ENCODE measurements at regions not wholly inside any gene's neighbourhood (a gene's known extent, or its start where the extent isn't known, plus 50 kb on each side); places are given as distances from the start of the nearest gene placed in this dataset.

DNA sequence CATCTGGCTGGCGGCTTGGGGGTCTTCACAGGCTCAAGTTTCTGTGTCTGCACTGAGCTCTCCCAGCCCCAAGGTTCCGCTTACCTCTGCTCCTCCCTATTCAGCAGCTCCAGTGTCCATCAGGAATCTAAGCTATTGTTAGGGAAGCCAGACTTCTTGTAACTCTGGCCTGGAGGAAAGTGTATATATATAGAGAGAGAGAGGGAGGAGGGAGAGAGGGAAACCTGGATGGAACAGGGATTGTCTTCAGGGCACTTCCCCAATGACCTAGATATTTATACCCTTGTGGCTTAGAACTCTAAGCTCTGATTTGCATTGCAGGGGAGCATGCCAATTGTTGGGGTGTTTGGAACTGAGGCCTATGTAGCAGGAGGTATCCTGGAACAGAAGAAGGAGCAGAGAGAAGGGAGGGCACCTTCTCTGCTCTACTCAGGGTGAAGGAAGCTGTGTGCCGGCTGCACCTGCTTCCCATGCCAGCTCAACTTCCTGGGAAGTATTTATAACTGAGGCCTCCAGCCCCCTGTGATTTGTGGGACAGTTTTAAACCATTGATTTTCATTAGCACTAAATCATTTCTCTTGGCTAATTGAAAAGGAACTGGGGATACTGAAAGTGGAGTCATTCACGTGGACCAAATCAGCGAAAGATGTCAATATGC lies 70.9 kb downstream of the NAV1 start:
- H3K79me2 ChIP-seq (ENCODE audit: control insufficient read depth, insufficient read depth, low read length): no peaks in the 10 kb centered on the region
- H3K9ac ChIP-seq (ENCODE audit: control insufficient read depth, insufficient read depth, low read length): no peak overlapping the region
- no peak overlapping the region for H3K27ac ChIP-seq (ENCODE audit: control insufficient read depth, insufficient read depth)
- ATAC-seq (no peak), DNase-seq (ENCODE audit: low read depth, low spot score) (no peak), FAIRE-seq (no peak)
- no peak overlapping the region for H3K4me3 ChIP-seq
- TF ChIP-seq LARP7 (IDR thresholded peaks at IDR 0.05) (no peak), ESRRA (IDR thresholded peaks at IDR 0.05; ENCODE audit: low read length) (no peak), RUNX3 (IDR thresholded peaks at IDR 0.05; ENCODE audit: low read length) (no peak), ZNF24 (IDR thresholded peaks at IDR 0.05) (no peak), SMARCA5 (IDR thresholded peaks at IDR 0.05) (no peak), ETV6 (conservative IDR thresholded peaks at IDR 0.05 in 1 of 2, IDR thresholded peaks at IDR 0.05 in 1 of 2; ENCODE audit: borderline replicate concordance in 1 of 2, low read depth in 1 of 2) (no peak), NRF1 (conservative IDR thresholded peaks at IDR 0.05; ENCODE audit: low read depth, low read length) (no peak), ZNF622 (IDR thresholded peaks at IDR 0.05) (no peak), SP1 (IDR thresholded peaks at IDR 0.05; ENCODE audit: low read depth, low read length) (no peak), IKZF1 (conservative IDR thresholded peaks at IDR 0.05) (no peak)
- TF ChIP-seq, protein P1, sequence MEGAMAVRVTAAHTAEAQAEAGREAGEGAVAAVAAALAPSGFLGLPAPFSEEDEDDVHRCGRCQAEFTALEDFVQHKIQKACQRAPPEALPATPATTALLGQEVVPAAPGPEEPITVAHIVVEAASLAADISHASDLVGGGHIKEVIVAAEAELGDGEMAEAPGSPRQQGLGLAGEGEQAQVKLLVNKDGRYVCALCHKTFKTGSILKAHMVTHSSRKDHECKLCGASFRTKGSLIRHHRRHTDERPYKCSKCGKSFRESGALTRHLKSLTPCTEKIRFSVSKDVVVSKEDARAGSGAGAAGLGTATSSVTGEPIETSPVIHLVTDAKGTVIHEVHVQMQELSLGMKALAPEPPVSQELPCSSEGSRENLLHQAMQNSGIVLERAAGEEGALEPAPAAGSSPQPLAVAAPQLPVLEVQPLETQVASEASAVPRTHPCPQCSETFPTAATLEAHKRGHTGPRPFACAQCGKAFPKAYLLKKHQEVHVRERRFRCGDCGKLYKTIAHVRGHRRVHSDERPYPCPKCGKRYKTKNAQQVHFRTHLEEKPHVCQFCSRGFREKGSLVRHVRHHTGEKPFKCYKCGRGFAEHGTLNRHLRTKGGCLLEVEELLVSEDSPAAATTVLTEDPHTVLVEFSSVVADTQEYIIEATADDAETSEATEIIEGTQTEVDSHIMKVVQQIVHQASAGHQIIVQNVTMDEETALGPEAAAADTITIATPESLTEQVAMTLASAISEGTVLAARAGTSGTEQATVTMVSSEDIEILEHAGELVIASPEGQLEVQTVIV (IDR thresholded peaks at IDR 0.05; ENCODE audit: borderline replicate concordance, partially characterized antibody): no peak
- TF ChIP-seq, protein P2, sequence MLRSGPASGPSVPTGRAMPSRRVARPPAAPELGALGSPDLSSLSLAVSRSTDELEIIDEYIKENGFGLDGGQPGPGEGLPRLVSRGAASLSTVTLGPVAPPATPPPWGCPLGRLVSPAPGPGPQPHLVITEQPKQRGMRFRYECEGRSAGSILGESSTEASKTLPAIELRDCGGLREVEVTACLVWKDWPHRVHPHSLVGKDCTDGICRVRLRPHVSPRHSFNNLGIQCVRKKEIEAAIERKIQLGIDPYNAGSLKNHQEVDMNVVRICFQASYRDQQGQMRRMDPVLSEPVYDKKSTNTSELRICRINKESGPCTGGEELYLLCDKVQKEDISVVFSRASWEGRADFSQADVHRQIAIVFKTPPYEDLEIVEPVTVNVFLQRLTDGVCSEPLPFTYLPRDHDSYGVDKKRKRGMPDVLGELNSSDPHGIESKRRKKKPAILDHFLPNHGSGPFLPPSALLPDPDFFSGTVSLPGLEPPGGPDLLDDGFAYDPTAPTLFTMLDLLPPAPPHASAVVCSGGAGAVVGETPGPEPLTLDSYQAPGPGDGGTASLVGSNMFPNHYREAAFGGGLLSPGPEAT (IDR thresholded peaks at IDR 0.05; ENCODE audit: low read depth): no peak
- TF ChIP-seq, protein P3, sequence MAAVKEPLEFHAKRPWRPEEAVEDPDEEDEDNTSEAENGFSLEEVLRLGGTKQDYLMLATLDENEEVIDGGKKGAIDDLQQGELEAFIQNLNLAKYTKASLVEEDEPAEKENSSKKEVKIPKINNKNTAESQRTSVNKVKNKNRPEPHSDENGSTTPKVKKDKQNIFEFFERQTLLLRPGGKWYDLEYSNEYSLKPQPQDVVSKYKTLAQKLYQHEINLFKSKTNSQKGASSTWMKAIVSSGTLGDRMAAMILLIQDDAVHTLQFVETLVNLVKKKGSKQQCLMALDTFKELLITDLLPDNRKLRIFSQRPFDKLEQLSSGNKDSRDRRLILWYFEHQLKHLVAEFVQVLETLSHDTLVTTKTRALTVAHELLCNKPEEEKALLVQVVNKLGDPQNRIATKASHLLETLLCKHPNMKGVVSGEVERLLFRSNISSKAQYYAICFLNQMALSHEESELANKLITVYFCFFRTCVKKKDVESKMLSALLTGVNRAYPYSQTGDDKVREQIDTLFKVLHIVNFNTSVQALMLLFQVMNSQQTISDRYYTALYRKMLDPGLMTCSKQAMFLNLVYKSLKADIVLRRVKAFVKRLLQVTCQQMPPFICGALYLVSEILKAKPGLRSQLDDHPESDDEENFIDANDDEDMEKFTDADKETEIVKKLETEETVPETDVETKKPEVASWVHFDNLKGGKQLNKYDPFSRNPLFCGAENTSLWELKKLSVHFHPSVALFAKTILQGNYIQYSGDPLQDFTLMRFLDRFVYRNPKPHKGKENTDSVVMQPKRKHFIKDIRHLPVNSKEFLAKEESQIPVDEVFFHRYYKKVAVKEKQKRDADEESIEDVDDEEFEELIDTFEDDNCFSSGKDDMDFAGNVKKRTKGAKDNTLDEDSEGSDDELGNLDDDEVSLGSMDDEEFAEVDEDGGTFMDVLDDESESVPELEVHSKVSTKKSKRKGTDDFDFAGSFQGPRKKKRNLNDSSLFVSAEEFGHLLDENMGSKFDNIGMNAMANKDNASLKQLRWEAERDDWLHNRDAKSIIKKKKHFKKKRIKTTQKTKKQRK (IDR thresholded peaks at IDR 0.05; ENCODE audit: low read depth, low read length): no peak
- H3K9me3 ChIP-seq (replicated peaks; ENCODE audit: control insufficient read depth, insufficient read depth, low read length): no peaks in the 10 kb centered on the region
- H4K20me1 ChIP-seq (ENCODE audit: control insufficient read depth, insufficient read depth): no peaks in the 10 kb centered on the region
- no peak overlapping the region for H3K4me2 ChIP-seq (ENCODE audit: control insufficient read depth, insufficient read depth)
- no peaks in the 10 kb centered on the region; a peak in 2 of 4 replicates for H3K27me3 ChIP-seq (replicated peaks in 1 of 2; ENCODE audit: control insufficient read depth in 2 of 2, insufficient read depth in 2 of 2, low read length in 1 of 2)
- H3K36me3 ChIP-seq (ENCODE audit: control insufficient read depth in 2 of 2, insufficient read depth in 2 of 2, low read length in 1 of 2): no peaks in the 10 kb centered on the region
- in situ Hi-C loops (cut with MboI): no loop called here
- intact Hi-C loops (cut with micrococcal nuclease; ENCODE audit: unreplicated experiment): no loop called here
- H3K4me1 ChIP-seq (ENCODE audit: control insufficient read depth, insufficient read depth, low read length): no peaks in the 10 kb centered on the region
- ChIA-PET SMC1A (ENCODE audit: uncharacterized antibody, unreplicated experiment) (interaction anchor here (1.8 kb wide), 1 partner anchor 13 kb away, joined by 3 read pairs; no protein-coding TSS in a partner anchor), CTCF (interaction anchor here (1.0 to 1.2 kb wide), 2 partner anchors 21 to 49 kb away, joined by 3 read pairs; no protein-coding TSS in a partner anchor), POLR2A (no interaction called here), RAD21 (ENCODE audit: unreplicated experiment) (no interaction called here)
- H2AFZ ChIP-seq (ENCODE audit: control insufficient read depth, low read depth, low read length): no peak overlapping the region
- 31% methylated on average over 5 of the region's 5 CpGs for WGBS (ENCODE audit: insufficient coverage, insufficient replicate concordance, low lambda C conversion rate, missing lambda C conversion rate)
- no TSS peak for BruUV-seq (replicated peaks)

All from GM12878 (cell line).